B cell (primary cell): ENCODE measurements at regions not wholly inside any gene's neighbourhood (a gene's known extent, or its start where the extent isn't known, plus 50 kb on each side); places are given as distances from the start of the nearest gene placed in this dataset.

Source experiments
- ATAC-seq: fragments of 200-7000 bp; cut with Tn5 transposase; one replicate; pipeline ENCODE4 v1.10.0; 2021; ENCODE audit warnings: low read depth, mild to moderate bottlenecking, moderate number of reproducible peaks, moderate library complexity
- CTCF ChIA-PET: fragments of 350-600 bp; sonication (Branson Sonifier 250); formaldehyde crosslinking; loops from one replicate; lab custom pipeline; 2021; ENCODE audit warnings: antibody characterized with exemption, inconsistent platforms; lab: Charles Lee
- POLR2A ChIA-PET: fragments of 350-600 bp; sonication (Branson Sonifier 250); formaldehyde crosslinking; loops from one replicate; lab custom pipeline; 2021; ENCODE audit warnings: antibody characterized with exemption; lab: Charles Lee
- DNase-seq: peaks from one replicate; pipeline ENCODE4 v3.0.0; 2013
- H2AFZ ChIP-seq: 2 replicates; pipeline ENCODE4 v1.6.1; 2012; ENCODE audit warnings: mild to moderate bottlenecking, low read depth, low read length; ENCODE audit not compliant: insufficient read depth, poor library complexity, severe bottlenecking
- H3K27ac ChIP-seq, 2 donors: 1 replicate in 1 of 2; 2 replicates in 1 of 2; pipeline ENCODE4 v1.5.1; 2012 to 2013; ENCODE audit warnings: low read length in 2 of 2, mild to moderate bottlenecking in 2 of 2, moderate library complexity in 1 of 2
- H3K27me3 ChIP-seq, 4 experiments: fragments of 200-600 bp in 1 of 4; sonication (generic) in 1 of 4; replicated peaks in 1 of 4; 1 replicate in 2 of 4; 2 replicates in 2 of 4; pipeline versions ENCODE4 v1.6.1 to v1.7.0; 2013 to 2016; ENCODE audit warnings: low read length in 3 of 4, mild to moderate bottlenecking in 2 of 4, mixed read lengths in 1 of 4, moderate library complexity in 1 of 4; ENCODE audit not compliant: insufficient read depth in 4 of 4, control insufficient read depth in 3 of 4; ENCODE audit errors: control extremely low read depth in 1 of 4
- H3K36me3 ChIP-seq, 2 experiments: replicated peaks in 1 of 2; 1 replicate in 1 of 2; 2 replicates in 1 of 2; pipeline versions ENCODE4 v1.6.1 to v1.7.1; 2013; ENCODE audit warnings: low read length in 1 of 2; ENCODE audit not compliant: insufficient read depth in 2 of 2, control insufficient read depth in 1 of 2; ENCODE audit errors: control extremely low read depth in 1 of 2, extremely low read depth in 1 of 2
- H3K4me1 ChIP-seq, 2 donors: fragments of 200-600 bp in 1 of 2; sonication (generic) in 1 of 2; 1 replicate in 1 of 2; 2 replicates in 1 of 2; pipeline versions ENCODE4 v1.5.1 to v1.6.1; 2013 to 2017; ENCODE audit warnings: low read length in 2 of 2; ENCODE audit not compliant: control insufficient read depth in 2 of 2, insufficient read depth in 2 of 2
- H3K4me2 ChIP-seq: replicated peaks from 2 replicates; pipeline ENCODE3; 2012; ENCODE audit warnings: mild to moderate bottlenecking, low read depth, low read length; ENCODE audit not compliant: poor library complexity, severe bottlenecking
- H3K4me3 ChIP-seq, 5 experiments: fragments of 200-600 bp in 1 of 5; sonication (generic) in 1 of 5; 1 replicate in 3 of 5; 2 replicates in 2 of 5; pipeline versions ENCODE4 v1.5.1 to v1.7.0; 2011 to 2016; ENCODE audit warnings: low read length in 4 of 5, mild to moderate bottlenecking in 4 of 5, low read depth in 2 of 5, control low read depth in 1 of 5, moderate library complexity in 1 of 5; ENCODE audit not compliant: insufficient read depth in 1 of 5; ENCODE audit errors: control extremely low read depth in 1 of 5, extremely low read depth in 1 of 5
- H3K79me2 ChIP-seq: fragments of 200-600 bp; sonication (generic); one replicate; pipeline ENCODE4 v1.6.0; 2016; ENCODE audit warnings: low read length; ENCODE audit not compliant: control insufficient read depth, insufficient read depth
- H3K9ac ChIP-seq: fragments of 200-600 bp; sonication (generic); 2 replicates; pipeline ENCODE4 v1.6.1; 2017; ENCODE audit warnings: mild to moderate bottlenecking, low read length, moderate library complexity
- H3K9me3 ChIP-seq, 3 donors: one replicate each; pipeline versions ENCODE4 v1.6.1 to v1.7.1; 2013; ENCODE audit warnings: low read length in 2 of 3; ENCODE audit not compliant: control insufficient read depth in 2 of 3, insufficient read depth in 1 of 3; ENCODE audit errors: control extremely low read depth in 1 of 3
- H4K20me1 ChIP-seq: 2 replicates; pipeline ENCODE4 v1.6.0; 2012; ENCODE audit warnings: mild to moderate bottlenecking, low read length; ENCODE audit not compliant: insufficient read depth, control insufficient read depth, poor library complexity, severe bottlenecking
- H3K27ac Mint-ChIP-seq: one replicate; pipeline ENCODE4 v1.8.0; 2021; ENCODE audit warnings: mixed read lengths
- H3K27me3 Mint-ChIP-seq: one replicate; pipeline ENCODE4 v1.8.0; 2021; ENCODE audit warnings: mixed read lengths
- H3K4me1 Mint-ChIP-seq: one replicate; pipeline ENCODE4 v1.8.0; 2021; ENCODE audit warnings: mixed read lengths
- H3K4me3 Mint-ChIP-seq: one replicate; pipeline ENCODE4 v1.8.0; 2021; ENCODE audit warnings: mixed read lengths
- H3K9me3 Mint-ChIP-seq: one replicate; pipeline ENCODE4 v1.8.0; 2022; ENCODE audit warnings: mixed read lengths; ENCODE audit not compliant: insufficient read depth
- EZH2 ChIP-seq: IDR thresholded peaks from 2 replicates; pipeline ENCODE4 v1.6.1; 2012; ENCODE audit warnings: borderline replicate concordance, low read depth, mild to moderate bottlenecking, moderate library complexity, low read length; ENCODE audit not compliant: insufficient read depth, poor library complexity, severe bottlenecking
- WGBS: methylation state at CpG from one replicate; pipeline ENCODE4 v1.1.5; 2013; ENCODE audit warnings: missing lambda C conversion rate; ENCODE audit not compliant: insufficient coverage; 5-methylcytosine and 5-hydroxymethylcytosine counted together
- intact Hi-C: fragments of 100-400 bp; cut with micrococcal nuclease; formaldehyde crosslinking; loops from one replicate; pipeline ENCODE4 v1.10.0; 2022
- TF ChIP-seq, protein P1 (sequence below): fragments of 200-600 bp; IDR thresholded peaks from one replicate; pipeline ENCODE4 v1.8.0; 2022; ENCODE audit warnings: antibody characterized with exemption, mild to moderate bottlenecking

DNA sequence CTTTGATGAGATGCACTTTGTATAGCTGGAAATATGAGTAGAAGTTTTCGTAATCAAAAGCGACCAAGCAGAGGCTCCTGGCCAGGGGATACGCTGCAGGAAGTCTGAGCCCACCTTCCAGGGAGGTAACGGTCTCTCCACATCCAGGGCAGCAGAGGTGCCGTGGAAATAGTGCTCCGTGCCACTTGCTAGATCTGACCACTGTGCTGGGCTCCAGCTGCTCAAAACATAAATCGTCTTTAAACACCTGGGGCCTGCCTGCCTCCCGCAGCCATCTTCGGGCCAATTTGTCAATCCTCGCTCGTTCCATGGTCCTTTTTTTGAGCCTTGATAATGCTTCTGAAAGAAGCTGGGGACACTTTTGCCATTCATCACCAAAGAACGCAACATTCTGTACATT, 445.0 kb downstream of the ZNF536 start:
- CTCF ChIA-PET, result no interaction called here
- Histone ChIP-seq H2AFZ (no peak overlapping the region), H3K36me3 (no peaks in the 10 kb centered on the region), H3K9me3 (peaks cover 0 to 12% (median 0%) of the 10 kb centered on the region in 3 donors), H3K4me2 (no peak overlapping the region), H3K79me2 (no peaks in the 10 kb centered on the region), H3K9ac (no peak overlapping the region), H3K27ac (no peak overlapping the region), H4K20me1 (no peaks in the 10 kb centered on the region), H3K4me3 (no peak overlapping the region), H3K27me3 (no peaks in the 10 kb centered on the region), H3K4me1 (no peaks in the 10 kb centered on the region)
- WGBS, result 95% methylated on average over 12 of the region's 12 CpGs
- Mint-ChIP-seq H3K4me1 (no peaks in the 10 kb centered on the region), H3K27me3 (no peaks in the 10 kb centered on the region), H3K9me3 (peaks cover 4% of the 10 kb centered on the region), H3K27ac (no peak overlapping the region), H3K4me3 (no peak overlapping the region)
- POLR2A ChIA-PET, result no interaction called here
- intact Hi-C loops, result no loop called here
- DNase-seq (no peak), ATAC-seq (no peak)
- TF ChIP-seq EZH2, result no peak
- TF ChIP-seq, protein P1, sequence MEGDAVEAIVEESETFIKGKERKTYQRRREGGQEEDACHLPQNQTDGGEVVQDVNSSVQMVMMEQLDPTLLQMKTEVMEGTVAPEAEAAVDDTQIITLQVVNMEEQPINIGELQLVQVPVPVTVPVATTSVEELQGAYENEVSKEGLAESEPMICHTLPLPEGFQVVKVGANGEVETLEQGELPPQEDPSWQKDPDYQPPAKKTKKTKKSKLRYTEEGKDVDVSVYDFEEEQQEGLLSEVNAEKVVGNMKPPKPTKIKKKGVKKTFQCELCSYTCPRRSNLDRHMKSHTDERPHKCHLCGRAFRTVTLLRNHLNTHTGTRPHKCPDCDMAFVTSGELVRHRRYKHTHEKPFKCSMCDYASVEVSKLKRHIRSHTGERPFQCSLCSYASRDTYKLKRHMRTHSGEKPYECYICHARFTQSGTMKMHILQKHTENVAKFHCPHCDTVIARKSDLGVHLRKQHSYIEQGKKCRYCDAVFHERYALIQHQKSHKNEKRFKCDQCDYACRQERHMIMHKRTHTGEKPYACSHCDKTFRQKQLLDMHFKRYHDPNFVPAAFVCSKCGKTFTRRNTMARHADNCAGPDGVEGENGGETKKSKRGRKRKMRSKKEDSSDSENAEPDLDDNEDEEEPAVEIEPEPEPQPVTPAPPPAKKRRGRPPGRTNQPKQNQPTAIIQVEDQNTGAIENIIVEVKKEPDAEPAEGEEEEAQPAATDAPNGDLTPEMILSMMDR, result no peak

DNA sequence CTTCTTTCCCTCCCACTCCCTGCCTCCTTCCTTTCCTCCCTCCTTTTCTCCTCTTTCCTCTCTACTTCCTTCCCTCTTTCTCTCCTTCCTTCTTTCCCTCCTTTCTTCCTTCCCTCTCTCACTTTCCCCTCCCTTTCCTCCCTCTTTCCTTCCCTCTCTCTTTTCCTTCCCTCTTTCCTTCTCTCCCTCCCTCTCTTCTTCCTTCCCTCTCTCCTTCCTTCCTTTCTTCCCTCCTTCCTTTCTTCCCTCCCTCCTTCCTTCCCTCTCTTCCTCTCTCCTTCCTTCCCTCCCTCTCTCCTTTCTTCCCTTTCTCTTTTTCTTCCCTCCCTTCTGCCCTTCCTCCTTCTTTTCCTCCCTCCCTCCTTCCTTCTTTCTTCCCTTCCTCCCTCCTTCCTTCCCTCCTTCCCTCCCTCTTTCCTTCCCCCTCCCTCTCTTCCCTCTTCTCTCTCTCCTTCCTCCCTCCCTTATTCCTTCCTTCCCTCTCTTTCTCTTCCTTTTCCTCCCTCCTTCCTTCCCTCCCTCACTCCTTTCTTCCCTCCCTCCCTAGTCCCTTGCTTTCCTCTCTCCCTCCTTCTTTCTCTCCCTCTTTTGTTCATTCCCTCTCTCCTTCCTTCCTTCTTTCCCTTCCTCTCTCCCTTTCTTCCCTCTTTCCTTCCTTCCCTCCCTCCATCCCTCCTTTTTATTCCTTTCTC, 443.9 kb downstream of the ZNF536 start:
- Histone ChIP-seq H3K9me3 (peaks cover 0 to 16% (median 0%) of the 10 kb centered on the region in 3 donors), H3K4me2 (no peak overlapping the region), H3K27me3 (no peaks in the 10 kb centered on the region), H3K79me2 (no peaks in the 10 kb centered on the region), H3K27ac (no peak overlapping the region), H2AFZ (no peak overlapping the region), H3K9ac (no peak overlapping the region), H4K20me1 (no peaks in the 10 kb centered on the region), H3K4me1 (no peaks in the 10 kb centered on the region), H3K4me3 (no peak overlapping the region), H3K36me3 (no peaks in the 10 kb centered on the region)
- no peak for ATAC-seq
- Mint-ChIP-seq H3K4me3 (no peak overlapping the region), H3K9me3 (peaks cover 2% of the 10 kb centered on the region), H3K27me3 (no peaks in the 10 kb centered on the region), H3K27ac (no peak overlapping the region), H3K4me1 (no peaks in the 10 kb centered on the region)
- ChIA-PET CTCF (no interaction called here), POLR2A (no interaction called here)
- intact Hi-C loops, result no loop called here
- TF ChIP-seq EZH2, result no peak
- TF ChIP-seq, protein P1, result no peak
- DNase-seq, result no peak
